ENCODE measurements at regions not wholly inside any gene's neighbourhood (a gene's known extent, or its start where the extent isn't known, plus 50 kb on each side); places are given as distances from the start of the nearest gene placed in this dataset.

DNA sequence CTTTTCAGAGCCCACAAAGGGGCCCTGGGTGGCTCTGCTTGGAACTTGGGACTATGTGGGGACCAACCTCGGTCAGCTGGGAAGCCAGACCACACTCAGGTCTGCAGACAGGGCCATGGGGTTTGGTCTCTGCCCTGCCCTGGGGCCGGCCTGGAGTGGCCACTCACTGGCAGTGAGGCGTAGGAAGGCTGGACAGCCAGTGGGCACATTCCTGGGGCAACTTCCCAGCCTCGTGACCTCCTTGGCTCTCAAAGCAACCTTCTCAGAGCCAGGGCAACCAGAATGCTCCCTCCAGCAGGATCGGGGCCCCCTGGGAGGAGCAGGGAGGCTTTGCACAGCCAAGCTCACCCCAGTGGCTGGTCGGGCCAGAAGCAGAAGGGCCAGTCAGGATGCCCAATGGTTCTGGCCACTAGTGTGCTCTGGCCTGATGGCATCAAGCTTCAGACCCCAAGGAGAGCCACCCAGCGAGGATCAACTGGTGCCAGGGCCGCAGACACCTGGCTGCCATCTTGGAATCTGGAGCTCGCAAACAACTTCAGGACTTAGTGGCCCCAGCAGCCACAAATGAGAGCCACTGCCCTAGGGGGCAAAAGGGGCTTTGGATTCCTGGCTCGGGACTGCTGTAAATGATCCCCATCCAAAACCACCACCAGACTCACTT, 87.1 kb downstream of the MYEOV start:
- TF ChIP-seq, protein P1, sequence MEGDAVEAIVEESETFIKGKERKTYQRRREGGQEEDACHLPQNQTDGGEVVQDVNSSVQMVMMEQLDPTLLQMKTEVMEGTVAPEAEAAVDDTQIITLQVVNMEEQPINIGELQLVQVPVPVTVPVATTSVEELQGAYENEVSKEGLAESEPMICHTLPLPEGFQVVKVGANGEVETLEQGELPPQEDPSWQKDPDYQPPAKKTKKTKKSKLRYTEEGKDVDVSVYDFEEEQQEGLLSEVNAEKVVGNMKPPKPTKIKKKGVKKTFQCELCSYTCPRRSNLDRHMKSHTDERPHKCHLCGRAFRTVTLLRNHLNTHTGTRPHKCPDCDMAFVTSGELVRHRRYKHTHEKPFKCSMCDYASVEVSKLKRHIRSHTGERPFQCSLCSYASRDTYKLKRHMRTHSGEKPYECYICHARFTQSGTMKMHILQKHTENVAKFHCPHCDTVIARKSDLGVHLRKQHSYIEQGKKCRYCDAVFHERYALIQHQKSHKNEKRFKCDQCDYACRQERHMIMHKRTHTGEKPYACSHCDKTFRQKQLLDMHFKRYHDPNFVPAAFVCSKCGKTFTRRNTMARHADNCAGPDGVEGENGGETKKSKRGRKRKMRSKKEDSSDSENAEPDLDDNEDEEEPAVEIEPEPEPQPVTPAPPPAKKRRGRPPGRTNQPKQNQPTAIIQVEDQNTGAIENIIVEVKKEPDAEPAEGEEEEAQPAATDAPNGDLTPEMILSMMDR (IDR thresholded peaks at IDR 0.05): no peak
- TF ChIP-seq POLR2A (IDR thresholded peaks at IDR 0.05): no peak

Measured in esophagus squamous epithelium (tissue), 4 donors.